Gastrocnemius medialis (tissue), 4 donors: ENCODE measurements at regions not wholly inside any gene's neighbourhood (a gene's known extent, or its start where the extent isn't known, plus 50 kb on each side); places are given as distances from the start of the nearest gene placed in this dataset.

ENCODE experiments used
- POLR2A ChIP-seq, 2 donors: fragments of 450-650 bp; IDR thresholded peaks; one replicate each; pipeline ENCODE4 v1.6.1; 2017; ENCODE audit warnings: antibody characterized with exemption in 2 of 2, mild to moderate bottlenecking in 2 of 2, moderate library complexity in 2 of 2
- TF ChIP-seq, protein P1 (sequence below), 5 experiments: fragments of 450-650 bp in 3 of 5; fragments of 200-600 bp in 2 of 5; sonication (generic) in 2 of 5; IDR thresholded peaks in 4 of 5; conservative IDR thresholded peaks in 1 of 5; 1 replicate in 4 of 5; 2 replicates in 1 of 5; pipeline ENCODE4 v1.5.1; 2016 to 2019; ENCODE audit warnings: antibody characterized with exemption in 5 of 5, mild to moderate bottlenecking in 3 of 5, moderate library complexity in 3 of 5

DNA sequence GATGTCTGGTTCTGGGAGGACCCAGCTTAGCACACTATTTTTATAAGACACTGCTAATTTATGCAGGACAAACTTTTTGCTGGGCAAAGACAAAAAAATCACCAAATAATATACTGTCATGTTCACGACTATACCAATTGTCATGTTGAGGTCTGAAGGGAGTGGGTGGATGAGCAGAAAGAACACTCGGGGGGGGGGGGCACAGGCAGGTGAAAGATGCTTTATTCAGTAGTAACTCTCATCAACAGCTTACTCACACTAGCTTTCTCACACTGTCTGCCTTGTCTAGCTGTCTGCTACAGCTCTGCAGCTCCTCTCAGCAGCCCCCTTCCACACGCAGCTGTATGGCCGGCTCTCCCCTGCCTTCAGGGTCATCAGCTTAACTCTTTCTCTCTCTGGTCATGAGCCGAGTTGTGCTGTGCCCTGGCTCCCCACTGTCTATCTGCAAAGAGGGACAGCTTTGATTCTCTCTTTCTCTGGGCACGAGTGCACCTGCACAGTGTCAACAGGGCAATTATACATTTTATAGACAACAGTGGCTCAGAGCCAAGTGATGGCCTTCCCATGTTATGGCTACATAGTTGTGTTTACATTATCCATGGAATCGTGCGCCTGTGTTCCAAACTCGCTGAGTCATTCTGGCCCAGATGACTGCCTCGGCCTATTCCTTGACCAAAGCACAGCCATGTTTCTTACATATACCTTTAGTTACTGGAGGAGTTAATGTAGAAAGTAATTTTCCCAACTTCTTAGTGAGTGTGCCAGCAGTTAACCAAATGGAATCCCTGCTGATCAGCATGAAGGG, 187.7 kb upstream of the PRSS16 start:
- TF ChIP-seq, protein P1, sequence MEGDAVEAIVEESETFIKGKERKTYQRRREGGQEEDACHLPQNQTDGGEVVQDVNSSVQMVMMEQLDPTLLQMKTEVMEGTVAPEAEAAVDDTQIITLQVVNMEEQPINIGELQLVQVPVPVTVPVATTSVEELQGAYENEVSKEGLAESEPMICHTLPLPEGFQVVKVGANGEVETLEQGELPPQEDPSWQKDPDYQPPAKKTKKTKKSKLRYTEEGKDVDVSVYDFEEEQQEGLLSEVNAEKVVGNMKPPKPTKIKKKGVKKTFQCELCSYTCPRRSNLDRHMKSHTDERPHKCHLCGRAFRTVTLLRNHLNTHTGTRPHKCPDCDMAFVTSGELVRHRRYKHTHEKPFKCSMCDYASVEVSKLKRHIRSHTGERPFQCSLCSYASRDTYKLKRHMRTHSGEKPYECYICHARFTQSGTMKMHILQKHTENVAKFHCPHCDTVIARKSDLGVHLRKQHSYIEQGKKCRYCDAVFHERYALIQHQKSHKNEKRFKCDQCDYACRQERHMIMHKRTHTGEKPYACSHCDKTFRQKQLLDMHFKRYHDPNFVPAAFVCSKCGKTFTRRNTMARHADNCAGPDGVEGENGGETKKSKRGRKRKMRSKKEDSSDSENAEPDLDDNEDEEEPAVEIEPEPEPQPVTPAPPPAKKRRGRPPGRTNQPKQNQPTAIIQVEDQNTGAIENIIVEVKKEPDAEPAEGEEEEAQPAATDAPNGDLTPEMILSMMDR (IDR thresholded peaks at IDR 0.05 in 4 of 5, conservative IDR thresholded peaks at IDR 0.05 in 1 of 5): no peak
- no peak for TF ChIP-seq POLR2A (IDR thresholded peaks at IDR 0.05)
